WTC11 (cell line): ENCODE measurements at regions not wholly inside any gene's neighbourhood (a gene's known extent, or its start where the extent isn't known, plus 50 kb on each side); places are given as distances from the start of the nearest gene placed in this dataset.

Source experiments
- ATF1 ChIP-seq: sonication (generic); formaldehyde crosslinking; IDR thresholded peaks from 2 replicates; pipeline ENCODE4 v1.8.1; 2023; ENCODE audit warnings: mild to moderate bottlenecking, moderate library complexity, missing genetic modification reagents
- NFYB ChIP-seq: sonication (generic); formaldehyde crosslinking; conservative IDR thresholded peaks from 2 replicates; pipeline ENCODE4 v1.8.0; 2022; ENCODE audit warnings: low read depth, missing genetic modification reagents
- NR3C1 ChIP-seq: sonication (generic); formaldehyde crosslinking; conservative IDR thresholded peaks from 2 replicates; pipeline ENCODE4 v1.8.1; 2023; ENCODE audit warnings: low read depth, mild to moderate bottlenecking, missing genetic modification reagents
- SMAD3 ChIP-seq: sonication (generic); formaldehyde crosslinking; IDR thresholded peaks from 2 replicates; pipeline ENCODE4 v1.8.0; 2022; ENCODE audit warnings: missing genetic modification reagents, mild to moderate bottlenecking, borderline replicate concordance
- TP53 ChIP-seq: sonication (generic); formaldehyde crosslinking; IDR thresholded peaks from 2 replicates; pipeline ENCODE4 v1.8.1; 2023; ENCODE audit warnings: mild to moderate bottlenecking, missing genetic modification reagents
- TF ChIP-seq, protein P1 (sequence below): sonication (generic); formaldehyde crosslinking; IDR thresholded peaks from 2 replicates; pipeline ENCODE4 v1.8.0; 2023; ENCODE audit warnings: mild to moderate bottlenecking, missing genetic modification reagents
- TF ChIP-seq, protein P2 (sequence below): fragments of 200-600 bp; IDR thresholded peaks from 2 replicates; pipeline ENCODE4 v1.8.0; 2022; ENCODE audit warnings: antibody characterized with exemption

DNA sequence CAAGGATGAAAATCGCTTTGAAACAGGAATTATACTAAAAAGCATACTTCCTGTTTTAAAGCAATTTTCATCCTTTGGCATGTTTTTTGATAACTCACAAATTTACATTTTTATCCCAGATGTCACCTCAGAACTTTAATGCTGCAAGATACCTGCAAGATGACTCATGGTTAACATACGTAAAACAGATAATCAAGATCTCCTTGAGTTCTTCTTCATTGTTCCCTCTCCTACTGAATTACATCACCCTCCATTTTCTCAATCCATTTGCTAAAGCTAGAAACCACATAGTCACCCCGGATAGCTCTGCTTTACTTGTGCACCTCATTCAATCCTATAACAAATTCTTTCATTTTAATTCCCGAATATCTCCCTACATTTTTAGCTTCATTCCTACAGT is 1114.2 kb downstream of the PLA2G4A start:
- TF ChIP-seq NR3C1 (CRISPR knock-in tag), result no peak
- TF ChIP-seq, protein P1, sequence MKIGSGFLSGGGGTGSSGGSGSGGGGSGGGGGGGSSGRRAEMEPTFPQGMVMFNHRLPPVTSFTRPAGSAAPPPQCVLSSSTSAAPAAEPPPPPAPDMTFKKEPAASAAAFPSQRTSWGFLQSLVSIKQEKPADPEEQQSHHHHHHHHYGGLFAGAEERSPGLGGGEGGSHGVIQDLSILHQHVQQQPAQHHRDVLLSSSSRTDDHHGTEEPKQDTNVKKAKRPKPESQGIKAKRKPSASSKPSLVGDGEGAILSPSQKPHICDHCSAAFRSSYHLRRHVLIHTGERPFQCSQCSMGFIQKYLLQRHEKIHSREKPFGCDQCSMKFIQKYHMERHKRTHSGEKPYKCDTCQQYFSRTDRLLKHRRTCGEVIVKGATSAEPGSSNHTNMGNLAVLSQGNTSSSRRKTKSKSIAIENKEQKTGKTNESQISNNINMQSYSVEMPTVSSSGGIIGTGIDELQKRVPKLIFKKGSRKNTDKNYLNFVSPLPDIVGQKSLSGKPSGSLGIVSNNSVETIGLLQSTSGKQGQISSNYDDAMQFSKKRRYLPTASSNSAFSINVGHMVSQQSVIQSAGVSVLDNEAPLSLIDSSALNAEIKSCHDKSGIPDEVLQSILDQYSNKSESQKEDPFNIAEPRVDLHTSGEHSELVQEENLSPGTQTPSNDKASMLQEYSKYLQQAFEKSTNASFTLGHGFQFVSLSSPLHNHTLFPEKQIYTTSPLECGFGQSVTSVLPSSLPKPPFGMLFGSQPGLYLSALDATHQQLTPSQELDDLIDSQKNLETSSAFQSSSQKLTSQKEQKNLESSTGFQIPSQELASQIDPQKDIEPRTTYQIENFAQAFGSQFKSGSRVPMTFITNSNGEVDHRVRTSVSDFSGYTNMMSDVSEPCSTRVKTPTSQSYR (CRISPR knock-in tag), result no peak
- no peak for TF ChIP-seq ATF1
- TF ChIP-seq SMAD3 (CRISPR knock-in tag), result no peak
- TF ChIP-seq, protein P2, sequence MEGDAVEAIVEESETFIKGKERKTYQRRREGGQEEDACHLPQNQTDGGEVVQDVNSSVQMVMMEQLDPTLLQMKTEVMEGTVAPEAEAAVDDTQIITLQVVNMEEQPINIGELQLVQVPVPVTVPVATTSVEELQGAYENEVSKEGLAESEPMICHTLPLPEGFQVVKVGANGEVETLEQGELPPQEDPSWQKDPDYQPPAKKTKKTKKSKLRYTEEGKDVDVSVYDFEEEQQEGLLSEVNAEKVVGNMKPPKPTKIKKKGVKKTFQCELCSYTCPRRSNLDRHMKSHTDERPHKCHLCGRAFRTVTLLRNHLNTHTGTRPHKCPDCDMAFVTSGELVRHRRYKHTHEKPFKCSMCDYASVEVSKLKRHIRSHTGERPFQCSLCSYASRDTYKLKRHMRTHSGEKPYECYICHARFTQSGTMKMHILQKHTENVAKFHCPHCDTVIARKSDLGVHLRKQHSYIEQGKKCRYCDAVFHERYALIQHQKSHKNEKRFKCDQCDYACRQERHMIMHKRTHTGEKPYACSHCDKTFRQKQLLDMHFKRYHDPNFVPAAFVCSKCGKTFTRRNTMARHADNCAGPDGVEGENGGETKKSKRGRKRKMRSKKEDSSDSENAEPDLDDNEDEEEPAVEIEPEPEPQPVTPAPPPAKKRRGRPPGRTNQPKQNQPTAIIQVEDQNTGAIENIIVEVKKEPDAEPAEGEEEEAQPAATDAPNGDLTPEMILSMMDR, result no peak
- no peak for TF ChIP-seq TP53 (CRISPR knock-in tag)
- TF ChIP-seq NFYB (CRISPR knock-in tag), result no peak
